ENCODE measurements at regions not wholly inside any gene's neighbourhood (a gene's known extent, or its start where the extent isn't known, plus 50 kb on each side); places are given as distances from the start of the nearest gene placed in this dataset.

- no peak overlapping the region for H3K4me3 Mint-ChIP-seq
- no peaks in the 10 kb centered on the region for H3K36me3 ChIP-seq (ENCODE audit: control insufficient read depth, insufficient read depth, low read length)
- peaks cover 16 to 18% of the 10 kb centered on the region in 2 donors for H3K27me3 Mint-ChIP-seq (ENCODE audit: low read depth in 2 of 2)
- DNase-seq (no peak), ATAC-seq (no peak)
- no peaks in the 10 kb centered on the region for H3K9me3 ChIP-seq (ENCODE audit: control insufficient read depth, insufficient read depth, low read length)
- no peaks in the 10 kb centered on the region for H3K9me3 Mint-ChIP-seq
- H3K4me1 ChIP-seq (ENCODE audit: control insufficient read depth, insufficient read depth, low read length) = no peaks in the 10 kb centered on the region
- no peak overlapping the region for H3K27ac Mint-ChIP-seq
- H3K36me3 Mint-ChIP-seq = no peaks in the 10 kb centered on the region
- 81% methylated on average over 10 of the region's 10 CpGs for WGBS (ENCODE audit: insufficient coverage)
- no peak overlapping the region for H3K27ac ChIP-seq (ENCODE audit: low read length)
- TF ChIP-seq CTCF (IDR thresholded peaks at IDR 0.05) = no peak
- H3K4me3 ChIP-seq (ENCODE audit: low read length) = no peak overlapping the region
- intact Hi-C loops (cut with micrococcal nuclease) = loop anchor here (5.0 kb wide), 1 partner anchor 37 kb away; no protein-coding TSS in a partner anchor
- H3K4me1 Mint-ChIP-seq = no peaks in the 10 kb centered on the region
- no peaks in the 10 kb centered on the region for H3K27me3 ChIP-seq (ENCODE audit: control insufficient read depth, insufficient read depth, low read length)
Measured at GRCh38 chr22:49404020-49404419, 423.7 kb downstream of the BRD1 start.

GRCh38 chr22:49403102-49403501 is 424.6 kb downstream of the BRD1 start:
- H3K27ac ChIP-seq (ENCODE audit: low read length) = no peak overlapping the region
- H3K4me3 Mint-ChIP-seq = no peak overlapping the region
- H3K36me3 ChIP-seq (ENCODE audit: control insufficient read depth, insufficient read depth, low read length) = no peaks in the 10 kb centered on the region
- peaks cover 16 to 18% of the 10 kb centered on the region in 2 donors for H3K27me3 Mint-ChIP-seq (ENCODE audit: low read depth in 2 of 2)
- H3K9me3 ChIP-seq (ENCODE audit: control insufficient read depth, insufficient read depth, low read length) = no peaks in the 10 kb centered on the region
- DNase-seq (no peak), ATAC-seq (no peak)
- TF ChIP-seq CTCF (IDR thresholded peaks at IDR 0.05) = no peak
- H3K4me3 ChIP-seq (ENCODE audit: low read length) = no peak overlapping the region
- 97% methylated on average over 5 of the region's 6 CpGs for WGBS (ENCODE audit: insufficient coverage)
- no peak overlapping the region for H3K27ac Mint-ChIP-seq
- H3K4me1 ChIP-seq (ENCODE audit: control insufficient read depth, insufficient read depth, low read length) = no peaks in the 10 kb centered on the region
- H3K4me1 Mint-ChIP-seq = no peaks in the 10 kb centered on the region
- intact Hi-C loops (cut with micrococcal nuclease) = loop anchor here (5.0 kb wide), 1 partner anchor 36 kb away; no protein-coding TSS in a partner anchor
- no peaks in the 10 kb centered on the region for H3K9me3 Mint-ChIP-seq
- no peaks in the 10 kb centered on the region for H3K27me3 ChIP-seq (ENCODE audit: control insufficient read depth, insufficient read depth, low read length)
- H3K36me3 Mint-ChIP-seq = no peaks in the 10 kb centered on the region

GRCh38 chr22:49402169-49402568 is 425.5 kb downstream of the BRD1 start:
- H3K36me3 Mint-ChIP-seq = no peaks in the 10 kb centered on the region
- peaks cover 16% of the 10 kb centered on the region in 2 donors for H3K27me3 Mint-ChIP-seq (ENCODE audit: low read depth in 2 of 2)
- no peak for DNase-seq
- H3K36me3 ChIP-seq (ENCODE audit: control insufficient read depth, insufficient read depth, low read length) = no peaks in the 10 kb centered on the region
- H3K4me3 Mint-ChIP-seq = no peak overlapping the region
- no peak overlapping the region for H3K27ac ChIP-seq (ENCODE audit: low read length)
- no peak overlapping the region for H3K27ac Mint-ChIP-seq
- intact Hi-C loops (cut with micrococcal nuclease) = loop anchor here (5.0 kb wide), 1 partner anchor 35 kb away; no protein-coding TSS in a partner anchor
- WGBS (ENCODE audit: insufficient coverage) = 78% methylated on average over 12 of the region's 12 CpGs
- H3K4me1 Mint-ChIP-seq = no peaks in the 10 kb centered on the region
- ATAC-seq = no peak
- H3K4me3 ChIP-seq (ENCODE audit: low read length) = no peak overlapping the region
- no peaks in the 10 kb centered on the region for H3K9me3 ChIP-seq (ENCODE audit: control insufficient read depth, insufficient read depth, low read length)
- TF ChIP-seq CTCF (IDR thresholded peaks at IDR 0.05) = no peak
- no peaks in the 10 kb centered on the region for H3K27me3 ChIP-seq (ENCODE audit: control insufficient read depth, insufficient read depth, low read length)
- no peaks in the 10 kb centered on the region for H3K9me3 Mint-ChIP-seq
- no peaks in the 10 kb centered on the region for H3K4me1 ChIP-seq (ENCODE audit: control insufficient read depth, insufficient read depth, low read length)

GRCh38 chr22:49400941-49401598 is 426.6 kb downstream of the BRD1 start:
- Histone ChIP-seq H3K9me3 (ENCODE audit: control insufficient read depth, insufficient read depth, low read length) (no peaks in the 10 kb centered on the region), H3K36me3 (ENCODE audit: control insufficient read depth, insufficient read depth, low read length) (no peaks in the 10 kb centered on the region), H3K4me3 (ENCODE audit: low read length) (no peak overlapping the region), H3K27me3 (ENCODE audit: control insufficient read depth, insufficient read depth, low read length) (no peaks in the 10 kb centered on the region), H3K27ac (ENCODE audit: low read length) (no peak overlapping the region), H3K4me1 (ENCODE audit: control insufficient read depth, insufficient read depth, low read length) (no peaks in the 10 kb centered on the region)
- no peak for DNase-seq
- Mint-ChIP-seq H3K4me1 (no peaks in the 10 kb centered on the region), H3K27ac (no peak overlapping the region), H3K9me3 (no peaks in the 10 kb centered on the region), H3K36me3 (no peaks in the 10 kb centered on the region), H3K4me3 (no peak overlapping the region), H3K27me3 (ENCODE audit: low read depth in 2 of 2) (peaks cover 9% of the 10 kb centered on the region in 2 donors)
- intact Hi-C loops (cut with micrococcal nuclease) = loop anchor here (5.0 kb wide), 1 partner anchor 34 kb away; no protein-coding TSS in a partner anchor
- ATAC-seq = no peak
- 81% methylated on average over 15 of the region's 16 CpGs for WGBS (ENCODE audit: insufficient coverage)
- TF ChIP-seq CTCF (IDR thresholded peaks at IDR 0.05) = no peak
